ENCODE measurements at regions not wholly inside any gene's neighbourhood (a gene's known extent, or its start where the extent isn't known, plus 50 kb on each side); places are given as distances from the start of the nearest gene placed in this dataset.

GRCh38 chr16:59173408-59173831 is 439.3 kb upstream of the GOT2 start:
- no peak for TF ChIP-seq CTCF (conservative IDR thresholded peaks at IDR 0.05; ENCODE audit: low read depth, low read length)
- no peak overlapping the region for H3K4me3 ChIP-seq (ENCODE audit: low read length)
- DNase-seq (ENCODE audit: low read depth) = no peak

GRCh38 chr16:59170099-59170712 is 436.1 kb upstream of the GOT2 start:
- DNase-seq (ENCODE audit: low read depth) = no peak
- H3K4me3 ChIP-seq (ENCODE audit: low read length) = no peak overlapping the region
- TF ChIP-seq CTCF (conservative IDR thresholded peaks at IDR 0.05; ENCODE audit: low read depth, low read length) = no peak

- H3K4me3 ChIP-seq (ENCODE audit: low read length) = no peak overlapping the region
- no peak for DNase-seq (ENCODE audit: low read depth)
- TF ChIP-seq CTCF (conservative IDR thresholded peaks at IDR 0.05; ENCODE audit: low read depth, low read length) = no peak
Observed at GRCh38 chr16:59169168-59169567, 435.1 kb upstream of the GOT2 start.

GRCh38 chr16:59168461-59169114 is 434.5 kb upstream of the GOT2 start:
- no peak overlapping the region for H3K4me3 ChIP-seq (ENCODE audit: low read length)
- no peak for DNase-seq (ENCODE audit: low read depth)

GRCh38 chr16:59164461-59164860 is 430.3 kb upstream of the GOT2 start:
- no peak for DNase-seq (ENCODE audit: low read depth)
- H3K4me3 ChIP-seq (ENCODE audit: low read length) = no peak overlapping the region
- TF ChIP-seq CTCF (conservative IDR thresholded peaks at IDR 0.05; ENCODE audit: low read depth, low read length) = no peak

More at GRCh38 chr16:59168461-59169114, 434.5 kb upstream of the GOT2 start:
- TF ChIP-seq CTCF (conservative IDR thresholded peaks at IDR 0.05; ENCODE audit: low read depth, low read length) = no peak

- TF ChIP-seq CTCF (conservative IDR thresholded peaks at IDR 0.05; ENCODE audit: low read depth, low read length) = no peak
- no peak for DNase-seq (ENCODE audit: low read depth)
- H3K4me3 ChIP-seq (ENCODE audit: low read length) = no peak overlapping the region
Observed at GRCh38 chr16:59163371-59164055, 429.4 kb upstream of the GOT2 start.
